ENCODE measurements at regions not wholly inside any gene's neighbourhood (a gene's known extent, or its start where the extent isn't known, plus 50 kb on each side); places are given as distances from the start of the nearest gene placed in this dataset.

DNA sequence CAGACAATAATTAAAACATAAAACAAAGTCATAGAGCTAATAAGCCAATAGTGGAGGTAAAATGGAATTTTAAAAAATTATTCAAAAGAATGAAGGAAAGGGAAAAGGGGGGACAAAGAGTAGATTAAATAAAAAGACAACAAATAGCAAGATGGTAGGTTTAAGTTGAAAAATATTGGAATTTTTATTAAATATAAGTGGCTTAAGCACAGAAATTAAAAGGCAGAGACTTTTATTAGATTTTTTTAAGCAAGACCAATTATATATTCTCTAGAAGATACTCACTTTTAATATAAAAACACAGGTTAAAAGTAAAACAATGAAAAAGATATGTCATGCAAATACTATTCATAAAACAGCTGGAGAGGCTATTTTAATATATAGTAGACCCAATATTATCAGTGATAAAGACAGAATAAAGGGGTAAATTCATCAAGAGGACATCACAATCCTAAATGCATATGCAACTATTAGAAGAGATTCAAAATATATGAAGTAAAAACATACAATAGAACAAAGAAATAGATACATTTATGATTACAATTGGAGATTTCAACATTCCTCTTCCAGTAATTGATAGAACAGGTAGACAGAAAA lies 98.7 kb downstream of the CYP26B1 start:
- TF ChIP-seq, protein P1, sequence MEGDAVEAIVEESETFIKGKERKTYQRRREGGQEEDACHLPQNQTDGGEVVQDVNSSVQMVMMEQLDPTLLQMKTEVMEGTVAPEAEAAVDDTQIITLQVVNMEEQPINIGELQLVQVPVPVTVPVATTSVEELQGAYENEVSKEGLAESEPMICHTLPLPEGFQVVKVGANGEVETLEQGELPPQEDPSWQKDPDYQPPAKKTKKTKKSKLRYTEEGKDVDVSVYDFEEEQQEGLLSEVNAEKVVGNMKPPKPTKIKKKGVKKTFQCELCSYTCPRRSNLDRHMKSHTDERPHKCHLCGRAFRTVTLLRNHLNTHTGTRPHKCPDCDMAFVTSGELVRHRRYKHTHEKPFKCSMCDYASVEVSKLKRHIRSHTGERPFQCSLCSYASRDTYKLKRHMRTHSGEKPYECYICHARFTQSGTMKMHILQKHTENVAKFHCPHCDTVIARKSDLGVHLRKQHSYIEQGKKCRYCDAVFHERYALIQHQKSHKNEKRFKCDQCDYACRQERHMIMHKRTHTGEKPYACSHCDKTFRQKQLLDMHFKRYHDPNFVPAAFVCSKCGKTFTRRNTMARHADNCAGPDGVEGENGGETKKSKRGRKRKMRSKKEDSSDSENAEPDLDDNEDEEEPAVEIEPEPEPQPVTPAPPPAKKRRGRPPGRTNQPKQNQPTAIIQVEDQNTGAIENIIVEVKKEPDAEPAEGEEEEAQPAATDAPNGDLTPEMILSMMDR (IDR thresholded peaks at IDR 0.05), result no peak
- TF ChIP-seq ZFX (IDR thresholded peaks at IDR 0.05; ENCODE audit: borderline replicate concordance), result no peak
